K562 (cell line): ENCODE measurements at regions not wholly inside any gene's neighbourhood (a gene's known extent, or its start where the extent isn't known, plus 50 kb on each side); places are given as distances from the start of the nearest gene placed in this dataset.
A peak's percentile ranks its signal among the peaks of the same experiment; 100 is the strongest.

Experiments used
- ATAC-seq: fragments of 200-7000 bp; cut with Tn5 transposase; 3 replicates; pipeline ENCODE4 v1.9.1; 2020; ENCODE audit warnings: moderate library complexity
- BruUV-seq: library from RNA; stranded (reverse); fragments of 400-500 nt; replicated peaks from 2 replicates; lab custom pipeline; 2021; lab: Mats Ljungman, UMichigan
- CTCF ChIA-PET: fragments of 300-600 bp; formaldehyde crosslinking; extraction: SDS; loops from one replicate; lab custom pipeline; 2021; ENCODE audit warnings: low intra/inter-chr PET ratio; lab: Yijun Ruan, JAX
- POLR2A ChIA-PET: fragments of 300-600, 350-650 bp; sonication (Branson Sonifier 250); formaldehyde crosslinking; extraction: SDS; loops from one replicate; lab custom pipeline; 2021; ENCODE audit warnings: antibody characterized with exemption, inconsistent platforms; lab: Yijun Ruan, JAX
- DNase-seq, 4 experiments: peaks; one replicate each; pipeline versions ENCODE4 v3.0.0 to v3.0.0-alpha.2; 2011 to 2018; ENCODE audit warnings: low spot score in 3 of 4, mixed read lengths in 3 of 4; ENCODE audit errors: extremely low read depth in 1 of 4
- FAIRE-seq: peaks from 2 replicates; lab custom pipeline; 2011; peaks lifted over from hg19 to GRCh38; lab: Jason Lieb, UNC
- H2AFZ ChIP-seq: 2 replicates; pipeline ENCODE4 v1.6.0; 2011; ENCODE audit warnings: low read depth, low read length, control low read depth, inconsistent platforms
- H3K27ac ChIP-seq: fragments of 200-600 bp; 3 replicates; pipeline ENCODE4 v1.8.0; 2011; ENCODE audit warnings: low read depth, mild to moderate bottlenecking, control low read depth, inconsistent platforms, low read length, moderate library complexity, mixed read lengths; ENCODE audit errors: extremely low read depth
- H3K27me3 ChIP-seq, 2 experiments: fragments of 300-600 bp in 1 of 2; 2 replicates in 1 of 2; 3 replicates in 1 of 2; pipeline versions ENCODE4 v1.6.0 to v1.8.0; 2011; ENCODE audit warnings: inconsistent platforms in 2 of 2, low read length in 2 of 2, mild to moderate bottlenecking in 1 of 2, mixed read lengths in 1 of 2, moderate library complexity in 1 of 2; ENCODE audit not compliant: control insufficient read depth in 2 of 2, insufficient read depth in 2 of 2
- H3K36me3 ChIP-seq: fragments of 300-600 bp; 3 replicates; pipeline ENCODE4 v1.8.0; 2011; ENCODE audit warnings: mild to moderate bottlenecking, low read length, inconsistent platforms; ENCODE audit not compliant: control insufficient read depth, insufficient read depth
- H3K4me1 ChIP-seq, 2 experiments: fragments of 200-600 bp in 1 of 2; replicated peaks in 1 of 2; 2 replicates in 1 of 2; 3 replicates in 1 of 2; pipeline versions ENCODE4 v1.5.1 to v1.8.0; 2011; ENCODE audit warnings: inconsistent platforms in 2 of 2, low read length in 2 of 2, mild to moderate bottlenecking in 1 of 2, mixed read lengths in 1 of 2, moderate library complexity in 1 of 2; ENCODE audit not compliant: control insufficient read depth in 2 of 2, insufficient read depth in 2 of 2
- H3K4me2 ChIP-seq: 2 replicates; pipeline ENCODE4 v1.6.1; 2011; ENCODE audit warnings: low read length, control low read depth, inconsistent platforms, mixed read lengths; ENCODE audit not compliant: insufficient read depth
- H3K4me3 ChIP-seq: fragments of 200-600 bp; sonication (generic), shearing (Covaris generic); 2 replicates; pipeline ENCODE4 v1.5.1; 2016; ENCODE audit warnings: control low read depth, inconsistent platforms
- H3K79me2 ChIP-seq: fragments of 200-600 bp; 3 replicates; pipeline ENCODE4 v1.8.0; 2011; ENCODE audit warnings: low read length, inconsistent platforms; ENCODE audit not compliant: control insufficient read depth, insufficient read depth
- H3K9ac ChIP-seq, 2 experiments: 2 replicates each; pipeline versions ENCODE4 v1.6.0 to v1.6.1; 2011; ENCODE audit warnings: low read depth in 2 of 2, low read length in 2 of 2, control low read depth in 1 of 2, inconsistent platforms in 1 of 2, mild to moderate bottlenecking in 1 of 2, mixed read lengths in 1 of 2; ENCODE audit not compliant: insufficient read depth in 1 of 2
- H3K9me1 ChIP-seq: one replicate; pipeline ENCODE4 v1.6.0; 2011; ENCODE audit warnings: inconsistent platforms, mild to moderate bottlenecking, low read length, moderate library complexity; ENCODE audit not compliant: control insufficient read depth, insufficient read depth
- H3K9me3 ChIP-seq: replicated peaks from 2 replicates; pipeline ENCODE4 v1.5.1; 2011; ENCODE audit warnings: low read depth, low read length, inconsistent platforms; ENCODE audit not compliant: control insufficient read depth, insufficient read depth
- H4K20me1 ChIP-seq: replicated peaks from 2 replicates; pipeline ENCODE4 v1.6.1; 2011; ENCODE audit warnings: low read length, inconsistent platforms, mixed read lengths; ENCODE audit not compliant: control insufficient read depth, insufficient read depth
- ATF3 ChIP-seq, 2 experiments: fragments of 450-650 bp in 1 of 2; sonication (generic) in 1 of 2; formaldehyde crosslinking in 1 of 2; IDR thresholded peaks in 1 of 2; conservative IDR thresholded peaks in 1 of 2; 2 replicates each; pipeline versions ENCODE4 v1.6.1 to v1.8.1; 2016 to 2023; ENCODE audit warnings: mild to moderate bottlenecking in 2 of 2, moderate library complexity in 2 of 2, inconsistent platforms in 1 of 2, missing genetic modification reagents in 1 of 2
- ATF7 ChIP-seq: fragments of 450-650 bp; IDR thresholded peaks from 2 replicates; pipeline ENCODE4 v1.7.1; 2014; ENCODE audit warnings: mild to moderate bottlenecking, moderate library complexity
- BCLAF1 ChIP-seq, 2 experiments: fragments of 450-650 bp in 1 of 2; IDR thresholded peaks; 2 replicates each; pipeline ENCODE4 v1.6.1; 2011 to 2017; ENCODE audit warnings: low read depth in 2 of 2, antibody characterized with exemption in 1 of 2, borderline replicate concordance in 1 of 2, low read length in 1 of 2, mild to moderate bottlenecking in 1 of 2, mixed read lengths in 1 of 2; ENCODE audit not compliant: control insufficient read depth in 1 of 2
- CC2D1A ChIP-seq: fragments of 450-650 bp; IDR thresholded peaks from 2 replicates; pipeline ENCODE4 v1.6.1; 2017; ENCODE audit warnings: mild to moderate bottlenecking
- COPS2 ChIP-seq: fragments of 450-650 bp; conservative IDR thresholded peaks from 2 replicates; pipeline ENCODE4 v1.6.1; 2016; ENCODE audit warnings: mild to moderate bottlenecking, moderate library complexity
- FUS ChIP-seq: fragments of 200-400 bp; formaldehyde crosslinking; optimal IDR thresholded peaks from 2 replicates; pipeline ENCODE3; 2017; ENCODE audit warnings: low read depth, low read length
- JUND ChIP-seq, 2 experiments: IDR thresholded peaks; 2 replicates in 1 of 2; 3 replicates in 1 of 2; pipeline ENCODE4 v1.6.1; 2011; ENCODE audit warnings: borderline replicate concordance in 2 of 2, low read depth in 2 of 2, low read length in 2 of 2, improper control_type of control experiment in 1 of 2, missing biosample characterization in 1 of 2, missing genetic modification characterization in 1 of 2, missing genetic modification reagents in 1 of 2
- MYBL2 ChIP-seq, 2 experiments: fragments of 450-650 bp in 1 of 2; sonication (generic) in 1 of 2; formaldehyde crosslinking in 1 of 2; IDR thresholded peaks; 2 replicates each; pipeline versions ENCODE4 v1.6.1 to v1.8.1; 2017 to 2022; ENCODE audit warnings: borderline replicate concordance in 1 of 2, inconsistent platforms in 1 of 2, low read depth in 1 of 2, mild to moderate bottlenecking in 1 of 2, missing genetic modification reagents in 1 of 2, moderate library complexity in 1 of 2
- NR2C2 ChIP-seq, 2 experiments: fragments of 200-800 bp in 1 of 2; sonication (Bioruptor generic) in 1 of 2; sonication (generic) in 1 of 2; formaldehyde crosslinking in 1 of 2; IDR thresholded peaks; 2 replicates each; pipeline versions ENCODE4 v1.6.1 to v1.8.0; 2016 to 2022; ENCODE audit warnings: mild to moderate bottlenecking in 1 of 2, missing compliant biosample characterization in 1 of 2, missing genetic modification characterization in 1 of 2, missing genetic modification reagents in 1 of 2
- RBM17 ChIP-seq: fragments of 200-400 bp; formaldehyde crosslinking; IDR thresholded peaks from 2 replicates; pipeline ENCODE4 v1.6.1; 2017; ENCODE audit warnings: low read depth, mild to moderate bottlenecking, low read length, borderline replicate concordance
- XRCC4 ChIP-seq: IDR thresholded peaks from one replicate; pipeline ENCODE4 v1.6.1; 2011; ENCODE audit not compliant: insufficient read depth, insufficient read length; ENCODE audit errors: extremely low read depth
- ZNF239 ChIP-seq: fragments of 250-450 bp; sonication (Bioruptor Pico); IDR thresholded peaks from 2 replicates; pipeline ENCODE4 v1.4.0; 2020; ENCODE audit warnings: mild to moderate bottlenecking
- ZNF584 ChIP-seq: fragments of 200-800 bp; sonication (Bioruptor generic); IDR thresholded peaks from 2 replicates; pipeline ENCODE4 v1.6.1; 2016; ENCODE audit warnings: low read depth, mild to moderate bottlenecking, missing genetic modification characterization, missing compliant biosample characterization
- WGBS: fragments of 100-300 bp; shearing (Covaris generic); methylation state at CpG from one replicate; pipeline ENCODE4 v1.1.6; 2016; ENCODE audit warnings: low coverage, mixed read lengths; ENCODE audit not compliant: insufficient coverage; ENCODE audit errors: missing lambda C conversion rate; 5-methylcytosine and 5-hydroxymethylcytosine counted together
- in situ Hi-C: fragments of 300-500 bp; cut with MboI; formaldehyde crosslinking; loops from 4 replicates; pipeline ENCODE4 v1.15.0; 2018; ENCODE audit warnings: inconsistent platforms, mixed read lengths
- intact Hi-C: fragments of 100-400 bp; cut with micrococcal nuclease; formaldehyde crosslinking; loops from 2 replicates; pipeline ENCODE4 v1.14.2; 2022
- TF ChIP-seq, protein P1 (sequence below): fragments of 250-450 bp; sonication (Bioruptor Pico); IDR thresholded peaks from 2 replicates; pipeline ENCODE4 v1.8.0; 2021; ENCODE audit warnings: borderline replicate concordance, mild to moderate bottlenecking, moderate library complexity; ENCODE audit not compliant: poor library complexity, severe bottlenecking

GRCh38 chr5:173454361-173454735 is 126.1 kb upstream of the STC2 start:
- WGBS = 11% methylated on average over 4 of the region's 4 CpGs

More at GRCh38 chr5:173454361-173454735, 126.1 kb upstream of the STC2 start:
- Histone ChIP-seq H3K36me3 (no peaks in the 10 kb centered on the region), H2AFZ (peak overlapping the region; percentile 67), H3K4me1 (peaks cover 3 to 25% of the 10 kb centered on the region in 2 experiments; a peak in 3 of 5 replicates), H3K4me2 (no peak overlapping the region; the same call in 1 of the 2 replicates), H3K9me1 (no peaks in the 10 kb centered on the region), H3K79me2 (no peaks in the 10 kb centered on the region), H3K27ac (peak overlapping the region; percentile 81; the same call in 2 of the 3 replicates), H3K27me3 (no peaks in the 10 kb centered on the region), H3K9me3 (no peaks in the 10 kb centered on the region), H3K4me3 (no peak overlapping the region), H3K9ac (no peak overlapping the region), H4K20me1 (no peaks in the 10 kb centered on the region)
- ATAC-seq (no peak), DNase-seq (peak in 1 of 4 experiments; percentile 20), FAIRE-seq (no peak)
- in situ Hi-C loops (no loop called here), intact Hi-C loops (no loop called here)
- no TSS peak for BruUV-seq
- POLR2A ChIA-PET = no interaction called here
- TF ChIP-seq ZNF584 (CRISPR knock-in tag) (peak; percentile 35; the same call in 1 of the 2 replicates), ZNF239 (CRISPR knock-in tag) (peak; percentile 57; the same call in 1 of the 2 replicates), NR2C2 (CRISPR knock-in tag; IDR thresholded peaks at IDR 0.05) (no peak), NR2C2 (tag; IDR thresholded peaks at IDR 0.05) (no peak), CC2D1A (no peak), JUND (IDR thresholded peaks at IDR 0.05; ENCODE audit: borderline replicate concordance, low read depth, low read length) (peak; percentile 22; the same call in 1 of the 2 replicates), JUND (tag; IDR thresholded peaks at IDR 0.05; ENCODE audit: borderline replicate concordance, low read depth, low read length) (no peak; the same call in 2 of the 3 replicates), ATF3 (IDR thresholded peaks at IDR 0.05) (peak; percentile 65), ATF3 (CRISPR knock-in tag; conservative IDR thresholded peaks at IDR 0.05) (no peak), XRCC4 (no peak), MYBL2 (IDR thresholded peaks at IDR 0.05; ENCODE audit: low read depth) (no peak), MYBL2 (CRISPR knock-in tag; IDR thresholded peaks at IDR 0.05; ENCODE audit: borderline replicate concordance) (no peak), COPS2 (no peak), BCLAF1 (IDR thresholded peaks at IDR 0.05; ENCODE audit: borderline replicate concordance in 1 of 2, control insufficient read depth in 1 of 2, low read depth in 2 of 2, low read length in 1 of 2) (no peak), RBM17 (no peak), ATF7 (0 out of 2 replicates have a peak, but pooled peaks have one; percentile 28), FUS (no peak)
- TF ChIP-seq, protein P1, sequence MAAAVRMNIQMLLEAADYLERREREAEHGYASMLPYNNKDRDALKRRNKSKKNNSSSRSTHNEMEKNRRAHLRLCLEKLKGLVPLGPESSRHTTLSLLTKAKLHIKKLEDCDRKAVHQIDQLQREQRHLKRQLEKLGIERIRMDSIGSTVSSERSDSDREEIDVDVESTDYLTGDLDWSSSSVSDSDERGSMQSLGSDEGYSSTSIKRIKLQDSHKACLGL (CRISPR knock-in tag) = no peak
- CTCF ChIA-PET = no interaction called here
